Glomerular visceral epithelial cell (primary cell): ENCODE measurements at regions not wholly inside any gene's neighbourhood (a gene's known extent, or its start where the extent isn't known, plus 50 kb on each side); places are given as distances from the start of the nearest gene placed in this dataset.

Source experiments
- DNase-seq: peaks from one replicate; pipeline ENCODE4 v3.0.0-alpha.2; 2016; ENCODE audit errors: extremely low spot score

DNA sequence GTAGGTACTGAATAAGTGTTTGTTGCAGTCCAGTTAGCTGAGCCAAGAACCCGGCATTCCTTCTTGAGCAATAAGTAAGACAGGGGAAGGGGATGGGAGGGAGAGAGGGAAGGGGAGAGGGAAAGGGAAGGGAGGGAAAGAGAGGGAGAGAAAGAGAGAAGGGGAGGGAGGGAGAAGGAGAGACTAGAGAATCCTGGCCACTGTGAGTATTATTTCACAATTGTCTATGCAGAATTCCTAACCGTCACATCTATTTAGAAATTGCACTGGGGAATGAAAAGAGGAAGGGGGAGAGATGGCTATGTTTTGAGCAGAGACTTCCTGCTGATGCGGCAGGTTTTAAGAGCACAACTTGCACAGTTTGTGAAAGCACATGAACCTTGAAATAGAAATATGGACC, 251.4 kb upstream of the ZMIZ1 start:
- no peak for DNase-seq

DNA sequence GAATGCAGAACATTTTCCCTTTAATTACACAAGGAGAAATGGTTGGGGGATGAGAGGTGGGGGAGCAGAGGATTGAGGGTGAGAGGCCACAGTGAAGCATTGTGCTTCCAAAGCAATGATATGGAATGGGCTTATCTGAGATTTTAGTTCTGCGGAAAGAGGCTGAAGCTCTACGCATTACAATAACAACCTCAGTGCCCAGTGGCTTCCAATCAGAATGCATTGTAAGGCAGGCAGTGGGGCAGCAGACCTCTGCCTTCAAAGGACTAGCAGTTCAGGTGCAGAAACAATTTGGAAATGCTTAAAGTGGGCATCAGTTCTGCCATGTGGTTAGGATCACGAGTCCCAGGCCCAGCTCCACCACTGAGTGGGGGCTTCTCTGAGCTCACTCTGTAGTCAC, 251.0 kb upstream of the ZMIZ1 start:
- no peak for DNase-seq

DNA sequence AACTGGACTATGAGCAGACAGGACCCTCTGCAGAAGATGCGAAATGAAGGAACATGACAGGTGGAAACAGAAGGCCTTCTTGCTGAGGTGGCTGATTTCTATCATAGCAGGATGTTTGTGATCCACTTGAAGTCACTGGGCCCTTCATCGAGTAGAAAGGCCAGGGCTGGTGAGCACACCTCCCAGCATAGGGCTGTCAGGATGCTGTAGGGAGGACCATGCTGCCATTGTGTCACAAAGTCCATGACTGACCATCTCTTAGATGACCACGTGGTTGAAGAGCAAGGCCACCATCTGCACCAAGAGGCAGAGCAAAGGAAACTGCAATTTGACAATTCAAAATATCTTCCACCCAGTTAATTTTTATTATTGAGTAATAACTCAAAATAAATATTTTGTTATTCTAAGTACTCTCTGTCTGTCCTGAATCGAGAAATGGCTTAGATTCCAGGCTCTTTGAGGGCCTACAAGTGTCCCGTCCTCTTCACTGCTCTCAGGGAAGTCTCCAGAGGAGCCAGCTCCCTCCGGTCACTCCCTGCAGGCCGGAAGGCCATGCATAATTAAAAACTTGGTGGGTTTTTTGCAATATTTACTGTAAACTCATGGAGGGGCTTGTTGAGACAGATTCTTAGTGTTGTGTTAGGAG, 249.3 kb upstream of the ZMIZ1 start:
- DNase-seq, result no peak

DNA sequence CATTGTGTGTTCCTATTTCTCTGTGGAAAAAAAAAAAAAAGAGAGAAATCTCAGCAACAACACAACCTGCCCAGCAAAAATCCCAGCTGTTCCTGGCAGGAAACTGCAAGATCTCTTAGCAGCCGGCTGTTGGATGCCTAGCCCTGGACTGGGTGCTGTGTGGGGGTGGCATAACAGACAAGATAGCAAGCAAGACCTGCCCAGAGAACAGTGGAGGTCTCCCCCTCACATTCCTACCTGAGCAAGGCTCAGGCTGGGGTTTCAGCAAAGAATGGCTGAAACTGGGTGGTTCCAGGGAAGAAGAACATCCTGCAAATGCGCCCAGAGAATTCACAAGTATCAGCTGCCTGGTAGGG, 248.8 kb upstream of the ZMIZ1 start:
- DNase-seq, result no peak

DNA sequence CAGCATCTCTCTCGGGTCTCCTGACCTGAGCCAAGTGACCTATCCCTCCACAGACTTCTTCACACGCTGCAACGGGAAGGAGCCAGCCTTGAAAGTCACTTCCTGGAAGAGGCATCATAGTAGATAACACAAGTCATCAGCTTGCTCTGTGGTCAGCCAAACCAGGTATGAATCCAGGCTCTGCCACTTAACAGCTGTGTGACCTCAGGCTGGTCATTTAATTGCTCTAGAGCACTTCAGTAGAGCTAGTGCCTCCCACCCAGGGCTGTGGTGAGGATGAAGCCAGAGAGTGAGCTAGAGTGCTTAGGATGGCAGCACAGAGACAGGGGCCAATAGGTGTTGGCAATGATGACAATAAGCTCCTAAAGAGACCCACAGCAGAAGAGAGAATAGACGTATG, 247.7 kb upstream of the ZMIZ1 start:
- DNase-seq, result no peak

DNA sequence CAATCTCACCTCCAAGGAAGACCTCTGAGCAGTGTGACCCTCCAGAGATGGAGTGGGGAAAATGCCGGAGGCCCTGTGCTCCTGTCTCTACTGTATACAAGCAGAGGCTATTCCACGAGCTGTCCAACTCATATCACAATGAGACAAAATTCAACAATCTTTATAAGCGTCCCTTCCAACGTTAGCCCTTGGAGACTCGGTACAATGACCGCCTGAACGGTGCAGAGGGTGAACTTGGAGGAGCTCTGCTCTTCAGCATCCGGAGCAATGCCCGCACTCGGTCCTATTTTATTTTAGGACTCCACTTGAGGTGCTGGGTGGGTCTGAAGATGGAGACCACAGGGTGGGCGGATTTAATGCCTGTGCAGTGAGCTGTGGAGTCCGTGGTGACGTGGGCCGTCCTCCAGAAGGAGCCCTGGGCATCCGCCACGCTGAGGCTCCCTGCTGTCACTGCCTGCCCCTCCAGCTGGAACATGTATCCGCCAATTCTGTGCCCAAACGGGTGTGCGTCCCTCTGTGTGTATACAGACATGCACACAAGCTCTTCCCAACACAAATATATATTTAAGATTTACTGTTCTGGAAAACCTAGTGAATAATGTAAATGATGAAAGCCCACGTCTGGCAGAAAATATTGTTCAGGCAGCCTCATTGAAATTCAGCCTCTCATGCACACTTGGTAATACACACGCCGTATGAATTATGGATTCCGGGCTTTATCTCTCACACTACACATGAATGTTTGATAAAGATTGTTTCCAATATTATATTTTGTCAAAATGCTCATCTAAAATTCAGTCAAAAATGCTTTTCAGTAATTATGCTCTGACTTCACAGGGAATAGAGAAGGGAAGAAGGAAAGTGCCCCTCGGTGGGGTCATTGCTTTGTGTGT, 239.9 kb upstream of the ZMIZ1 start:
- DNase-seq, result no peak

DNA sequence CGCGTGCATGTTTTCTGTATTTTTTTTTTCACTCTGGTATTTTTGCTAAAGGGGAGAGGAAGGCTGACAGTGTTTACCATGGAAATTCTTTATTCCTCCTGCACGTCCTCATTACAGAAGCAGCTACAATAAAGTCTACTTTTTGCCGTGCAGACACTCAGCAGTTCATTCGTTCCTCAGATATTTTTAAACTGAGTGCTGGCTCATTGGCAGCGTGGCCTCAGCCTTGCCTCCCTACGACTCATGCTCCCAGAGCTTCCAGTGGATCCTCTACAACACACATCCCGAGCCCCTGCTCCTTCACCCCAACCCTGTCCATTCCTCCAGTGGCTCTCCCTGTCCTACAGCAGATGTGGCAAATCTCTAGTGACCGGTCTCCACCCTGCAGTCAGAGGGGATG, 239.2 kb upstream of the ZMIZ1 start:
- DNase-seq, result no peak

DNA sequence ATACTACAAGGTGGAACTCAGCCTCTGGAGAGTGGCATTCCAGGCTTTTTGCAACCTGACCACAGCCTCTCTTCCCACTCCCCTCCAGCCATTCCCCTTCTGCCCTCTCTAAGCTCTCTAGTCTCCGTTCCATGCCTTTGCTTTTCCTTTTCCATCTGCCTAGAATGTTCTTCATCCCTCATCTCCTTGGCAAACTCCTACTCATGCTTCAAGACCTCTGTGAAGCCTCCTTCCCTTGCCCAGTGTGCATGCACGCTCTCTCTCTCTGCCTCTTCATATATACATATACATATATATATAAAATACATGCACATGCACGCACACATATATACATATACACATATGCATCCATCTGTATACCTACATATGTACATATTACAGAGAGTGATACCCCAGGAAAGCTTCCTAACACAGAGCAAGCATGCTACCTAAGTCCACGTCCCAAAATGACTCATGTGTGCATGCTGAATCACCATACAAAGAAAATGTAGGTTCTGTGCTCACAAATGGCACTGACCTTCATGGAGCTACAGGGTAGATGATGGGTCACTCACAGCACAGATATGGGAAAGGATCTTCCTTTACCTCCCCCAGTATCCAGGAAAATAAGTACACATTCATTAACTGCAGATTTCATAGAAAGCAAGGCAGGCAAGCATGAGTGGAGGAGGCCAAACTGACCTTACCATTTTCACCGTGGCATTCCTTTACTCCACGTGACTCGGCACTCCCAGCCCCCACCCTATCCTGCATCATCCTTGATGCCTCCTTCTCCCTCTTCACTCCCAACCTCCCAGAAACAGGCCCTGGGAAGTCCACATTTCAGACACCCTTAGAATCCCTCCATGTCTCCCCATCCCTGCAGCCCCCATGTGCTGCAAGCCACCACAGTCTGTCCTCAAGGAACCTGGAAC, 238.4 kb upstream of the ZMIZ1 start:
- peak; percentile 2 for DNase-seq

DNA sequence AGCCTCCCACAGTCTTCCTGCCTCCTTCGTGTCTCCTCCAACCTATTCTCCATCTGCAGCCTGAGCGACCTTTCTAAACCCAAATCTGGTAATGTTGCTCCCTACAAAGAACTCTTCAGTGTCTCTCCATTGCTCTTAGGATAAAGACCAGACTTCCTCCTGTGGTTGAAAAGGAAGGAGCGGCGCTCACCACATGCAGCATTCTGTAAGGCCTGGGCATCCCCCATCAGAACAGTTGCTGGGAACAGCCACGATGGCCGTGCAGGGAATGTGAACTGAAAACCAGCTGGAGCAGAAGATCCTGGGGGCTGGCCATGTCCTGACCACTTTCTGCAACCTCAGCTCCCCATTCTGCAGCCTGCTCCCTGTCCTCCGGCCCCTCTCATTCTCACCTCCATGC, 237.8 kb upstream of the ZMIZ1 start:
- DNase-seq, result no peak

DNA sequence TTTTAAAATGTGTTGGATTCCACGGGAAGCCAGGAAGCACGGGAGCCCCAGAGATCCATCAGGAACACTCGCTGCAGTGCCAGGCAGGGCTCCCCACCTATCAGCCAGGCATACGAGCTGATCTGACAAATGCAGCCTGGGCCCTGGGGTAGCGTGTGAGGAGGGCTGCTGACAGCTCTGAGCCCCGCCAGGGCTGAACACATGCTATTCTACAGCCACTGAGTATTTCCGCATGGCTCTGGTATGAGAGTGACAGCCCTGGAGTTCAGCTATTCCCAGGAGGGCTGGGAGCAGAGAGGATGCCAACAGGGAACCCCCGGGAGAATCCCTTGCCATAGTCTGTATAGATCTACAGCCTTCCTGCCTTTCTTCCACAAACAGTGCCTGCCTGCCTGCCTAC, 237.3 kb upstream of the ZMIZ1 start:
- no peak for DNase-seq

DNA sequence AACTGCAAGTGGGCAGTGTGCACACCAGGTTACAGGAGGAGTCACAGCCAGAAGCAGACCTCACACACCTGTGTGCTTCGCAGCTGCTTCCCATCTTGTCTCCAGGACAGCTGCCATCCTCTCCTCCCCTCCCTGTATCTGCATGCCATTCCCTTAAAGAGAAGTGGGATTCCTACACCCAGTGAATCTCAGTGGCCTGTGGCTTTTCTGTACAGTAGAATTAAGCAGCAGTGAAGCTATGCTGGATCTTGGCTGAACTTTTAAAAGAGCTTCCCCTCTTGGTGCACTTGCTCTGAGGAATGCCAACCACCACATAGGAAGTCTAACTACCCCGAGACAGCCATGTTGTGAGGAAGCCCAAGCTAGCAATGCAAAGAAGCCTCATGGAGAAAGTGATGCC, 236.5 kb upstream of the ZMIZ1 start:
- DNase-seq, result no peak

DNA sequence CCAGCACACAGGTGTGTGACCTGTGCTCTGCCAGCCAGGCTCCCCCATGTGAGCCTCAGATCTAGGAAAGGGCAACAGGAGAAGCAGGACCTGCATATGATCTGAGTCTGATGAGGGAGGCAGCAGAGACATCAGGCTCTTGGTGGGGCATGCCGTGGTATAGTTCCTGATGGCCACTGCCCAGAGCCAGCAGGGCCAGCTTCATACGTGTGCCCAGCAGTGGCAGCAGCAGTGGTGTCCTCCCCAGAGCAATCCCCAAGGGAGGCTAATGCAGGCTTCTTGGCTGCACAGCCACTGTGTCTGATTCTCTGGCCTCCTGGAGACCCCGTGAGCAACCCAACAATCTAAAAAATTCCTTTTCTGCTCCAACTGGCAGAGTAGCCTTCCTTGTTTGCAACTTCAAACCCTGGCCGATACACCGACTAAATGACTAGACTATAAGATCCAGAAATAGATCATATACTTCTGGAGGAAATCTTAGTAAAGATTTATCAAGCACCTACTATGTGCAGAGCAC, 230.6 kb upstream of the ZMIZ1 start:
- DNase-seq, result no peak

DNA sequence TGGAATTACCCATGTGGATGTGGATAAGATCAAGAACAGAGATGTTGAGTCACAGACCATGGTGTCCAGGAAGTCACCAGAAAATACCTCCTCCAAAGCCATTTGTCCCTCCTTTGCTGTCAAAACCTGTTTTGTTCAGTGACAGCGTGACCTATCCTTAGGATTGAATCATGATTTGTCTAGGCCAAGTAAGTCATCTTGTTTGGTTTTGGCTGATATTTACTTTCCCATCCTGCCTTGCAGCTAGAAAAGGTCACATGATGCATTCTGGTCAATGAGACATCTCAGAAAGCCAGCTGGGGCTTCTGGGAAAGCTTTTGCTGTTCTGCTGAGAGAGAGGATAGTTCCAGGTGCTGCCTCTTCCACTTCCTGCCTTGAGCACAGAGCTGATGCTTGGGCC, 225.3 kb upstream of the ZMIZ1 start:
- no peak for DNase-seq

DNA sequence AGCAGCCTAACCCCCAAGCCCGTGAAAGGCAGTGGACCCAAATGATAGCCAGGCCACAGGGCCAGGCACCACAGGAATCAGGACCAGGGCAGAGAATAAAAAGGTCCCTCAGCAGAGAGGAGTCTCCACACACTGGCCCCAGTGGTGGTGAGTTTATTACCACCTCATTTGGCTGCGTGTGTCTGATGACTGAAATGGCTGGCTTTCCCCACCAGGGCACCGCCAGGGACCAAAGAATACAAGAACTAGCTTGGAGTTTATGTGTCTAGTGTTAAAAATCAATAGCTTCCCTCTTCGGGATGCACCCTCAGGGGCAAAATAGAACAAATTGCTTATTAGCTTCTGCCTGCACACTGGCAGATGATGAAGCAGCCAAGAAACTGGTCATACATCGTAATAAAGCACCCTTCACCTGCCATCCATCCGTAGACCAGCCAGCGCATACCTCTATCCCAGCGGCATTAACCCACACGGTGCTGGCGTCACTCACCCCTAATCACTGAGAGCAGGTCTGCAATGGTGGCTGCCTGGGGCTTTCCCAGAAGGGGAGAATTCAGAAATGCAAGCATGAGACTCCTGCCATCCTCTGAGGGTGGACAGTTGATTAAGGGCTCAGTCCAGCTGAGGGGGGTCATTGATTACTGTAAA, 223.7 kb upstream of the ZMIZ1 start:
- DNase-seq, result no peak

DNA sequence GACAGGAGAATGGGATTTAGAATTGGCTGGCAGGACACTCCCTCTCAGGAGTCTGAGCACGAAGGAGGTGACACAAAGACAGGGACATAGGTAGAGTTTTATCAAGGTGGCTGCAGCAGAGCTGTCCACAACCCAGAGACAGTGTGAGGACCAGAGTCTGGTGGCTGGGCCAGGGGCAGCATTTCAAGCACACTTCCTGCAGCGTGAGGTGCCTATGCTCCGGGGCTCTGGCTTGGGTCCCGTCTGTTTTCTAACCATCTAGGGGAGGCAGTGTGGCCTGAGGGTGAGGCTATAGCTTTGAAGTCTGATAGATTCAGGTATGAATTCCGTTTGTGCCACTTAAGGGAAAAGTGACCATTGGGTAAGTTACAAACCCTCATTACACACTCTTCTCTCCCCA, 222.7 kb upstream of the ZMIZ1 start:
- no peak for DNase-seq

DNA sequence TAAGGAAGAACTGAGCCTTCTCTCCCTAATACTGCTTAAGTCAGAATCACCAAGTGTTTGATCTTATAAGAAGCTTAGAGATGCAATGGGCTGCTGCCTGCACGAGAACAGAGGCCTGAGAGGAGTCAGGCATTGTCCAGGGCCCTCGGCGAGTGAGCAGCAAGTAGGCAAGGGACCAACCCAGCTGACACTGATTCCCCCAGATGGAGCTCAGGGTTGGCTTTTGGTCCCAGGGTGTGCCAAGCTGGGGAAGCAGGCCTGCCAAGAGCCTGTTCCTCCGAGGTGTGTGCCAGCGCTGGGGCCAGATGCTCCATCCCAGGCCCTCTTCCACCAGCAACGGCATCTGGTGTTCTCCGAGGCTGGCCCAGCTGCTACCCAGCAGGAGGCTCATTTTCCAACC, 222.0 kb upstream of the ZMIZ1 start:
- no peak for DNase-seq

DNA sequence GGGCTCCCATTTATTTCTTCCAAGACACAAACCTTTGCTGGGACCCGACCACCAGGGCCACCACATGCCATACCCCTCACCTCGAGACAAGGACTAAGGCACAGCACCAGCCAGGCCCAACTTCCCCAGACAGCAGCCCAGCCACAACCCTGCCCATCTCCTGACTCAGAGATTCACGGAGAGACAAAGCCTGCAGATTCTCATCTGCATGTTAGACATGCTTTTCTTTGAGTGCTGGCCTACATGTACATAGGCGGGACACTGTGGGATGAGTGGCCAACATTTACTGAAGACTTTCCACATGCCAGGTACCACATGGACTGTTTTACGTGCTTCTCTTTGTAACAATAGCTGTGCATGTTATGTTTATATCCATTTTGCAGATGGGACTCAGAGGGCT, 221.3 kb upstream of the ZMIZ1 start:
- no peak for DNase-seq

DNA sequence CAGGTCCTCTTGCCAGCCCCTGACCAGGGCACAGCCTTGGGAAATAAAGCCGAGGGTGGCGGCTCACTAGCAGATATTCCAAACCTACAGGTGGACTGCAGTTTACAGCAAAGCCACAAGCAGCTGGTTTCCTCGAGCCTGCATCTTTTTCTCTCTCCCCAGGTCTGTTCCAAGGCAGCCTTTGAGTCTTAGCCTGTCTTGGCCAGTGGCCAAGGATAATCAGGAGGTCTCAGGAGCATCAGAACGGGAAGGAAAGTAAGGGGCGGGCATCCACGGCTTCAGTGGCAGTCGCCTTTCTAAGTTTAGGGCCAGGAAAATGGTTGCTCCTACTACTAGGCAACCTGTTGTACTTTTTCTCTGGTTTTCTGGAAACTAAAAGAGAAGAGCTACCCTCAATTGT, 219.7 kb upstream of the ZMIZ1 start:
- no peak for DNase-seq

DNA sequence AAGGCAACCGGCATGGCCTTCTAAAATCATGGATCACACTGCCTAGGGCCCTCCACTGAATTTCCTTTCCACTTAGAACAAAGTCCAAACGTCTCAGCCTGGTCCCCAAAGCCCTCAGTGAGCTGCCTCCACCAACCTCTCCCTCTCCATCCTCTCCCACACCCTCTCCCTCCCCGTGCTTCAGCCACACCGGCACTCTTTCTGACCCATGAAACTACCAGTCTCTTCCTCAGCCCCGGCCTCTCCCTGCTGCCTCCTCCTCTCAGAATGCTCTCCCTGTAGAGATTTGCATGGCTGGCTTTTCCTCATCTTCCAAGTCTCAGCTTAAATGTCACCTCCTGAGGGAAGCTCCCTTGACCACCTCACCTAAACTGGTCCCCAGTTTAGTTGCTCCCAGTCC, 219.0 kb upstream of the ZMIZ1 start:
- DNase-seq, result no peak

DNA sequence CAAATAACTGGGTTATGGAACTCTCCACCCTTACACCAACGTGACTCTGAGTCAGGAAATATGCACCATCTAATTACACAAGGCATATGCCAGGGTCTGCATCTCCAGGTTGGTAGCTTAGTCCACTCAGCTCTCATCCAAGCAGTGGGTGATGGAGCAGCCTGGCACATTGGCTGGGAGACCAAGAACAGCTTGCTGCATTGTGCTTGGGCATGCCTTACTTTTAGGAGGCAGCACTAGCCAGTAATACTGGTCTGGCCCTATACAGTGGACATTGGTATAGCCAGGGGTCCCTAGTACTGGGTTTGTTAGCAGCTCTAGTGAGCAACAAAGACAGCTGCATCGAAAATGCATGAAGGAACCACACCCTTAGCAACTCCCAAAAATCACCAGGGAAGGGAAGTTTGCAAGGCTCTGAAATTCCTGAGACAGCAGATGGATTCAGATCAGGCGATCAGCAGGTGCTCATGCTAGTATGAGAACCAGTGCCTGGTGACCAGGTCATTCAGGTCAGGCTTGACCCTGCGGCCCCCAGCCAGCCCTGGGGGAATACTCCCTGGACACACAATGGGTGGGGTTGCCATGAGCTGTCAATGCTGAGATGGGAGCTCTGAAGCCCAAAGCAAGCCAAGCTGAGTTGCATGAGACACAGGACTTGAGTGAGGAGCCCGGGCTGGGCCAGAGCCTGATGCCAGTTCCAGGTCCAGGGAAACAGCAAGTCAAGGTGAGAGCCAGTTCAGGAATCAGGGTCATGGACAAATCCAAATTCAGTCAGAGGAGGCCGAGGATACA, 217.9 kb upstream of the ZMIZ1 start:
- DNase-seq, result no peak

DNA sequence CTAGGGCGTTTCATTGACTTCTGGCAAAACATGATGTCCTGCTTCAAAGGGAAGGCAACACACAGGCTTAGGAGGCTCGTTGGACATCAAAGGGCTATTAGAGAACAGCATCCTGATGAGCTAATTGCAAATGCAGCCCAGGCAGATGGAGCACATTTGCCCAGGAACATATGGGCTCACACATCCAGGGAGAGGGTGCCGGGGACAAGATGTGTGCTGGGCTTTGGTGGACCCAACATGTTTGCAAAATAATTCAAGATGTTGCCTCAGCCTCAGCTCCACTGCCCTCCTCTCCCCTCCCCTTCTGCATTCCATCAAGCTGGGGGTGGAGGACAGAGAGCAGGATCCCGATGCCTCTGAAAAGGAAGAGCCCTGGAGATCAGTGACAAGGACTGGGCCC, 217.1 kb upstream of the ZMIZ1 start:
- no peak for DNase-seq
